HepG2 (cell line): ENCODE measurements at regions not wholly inside any gene's neighbourhood (a gene's known extent, or its start where the extent isn't known, plus 50 kb on each side); places are given as distances from the start of the nearest gene placed in this dataset.

Source experiments
- ATAC-seq: fragments of 200-7000 bp; cut with Tn5 transposase; 3 replicates; pipeline ENCODE4 v1.9.1; 2020; ENCODE audit warnings: mild to moderate bottlenecking, moderate library complexity
- BruUV-seq: library from RNA; stranded (reverse); fragments of 400-500 nt; replicated peaks from 2 replicates; lab custom pipeline; 2021; lab: Mats Ljungman, UMichigan
- CTCF ChIA-PET: fragments of 300-600 bp; formaldehyde crosslinking; extraction: SDS; loops from one replicate; lab custom pipeline; 2021; ENCODE audit warnings: low total read pairs, inconsistent platforms, low intra/inter-chr PET ratio; lab: Yijun Ruan, JAX
- POLR2A ChIA-PET: fragments of 350-600 bp; sonication (Branson Sonifier 250); formaldehyde crosslinking; loops from one replicate; lab custom pipeline; 2020; ENCODE audit warnings: antibody characterized with exemption, inconsistent platforms; lab: Yijun Ruan, JAX
- DNase-seq: peaks from one replicate; pipeline ENCODE4 v3.0.0-alpha.2; 2015; ENCODE audit warnings: low spot score
- FAIRE-seq: peaks from 3 replicates; lab custom pipeline; 2011; peaks lifted over from hg19 to GRCh38; lab: Jason Lieb, UNC
- H2AFZ ChIP-seq: one replicate; pipeline ENCODE4 v1.6.1; 2011; ENCODE audit warnings: low read length, inconsistent platforms
- H3K27ac ChIP-seq: fragments of 300-600 bp; 3 replicates; pipeline ENCODE4 v1.8.0; 2011; ENCODE audit warnings: mixed run types, mild to moderate bottlenecking, mixed read lengths, low read length, inconsistent platforms; ENCODE audit not compliant: insufficient read depth; ENCODE audit errors: extremely low read length
- H3K27me3 ChIP-seq, 2 experiments: fragments of 200-600 bp in 1 of 2; 2 replicates in 1 of 2; 3 replicates in 1 of 2; pipeline versions ENCODE4 v1.6.0 to v1.8.0; 2011; ENCODE audit warnings: low read length in 2 of 2, mild to moderate bottlenecking in 2 of 2, moderate library complexity in 2 of 2, inconsistent platforms in 1 of 2; ENCODE audit not compliant: insufficient read depth in 2 of 2, control insufficient read depth in 1 of 2
- H3K36me3 ChIP-seq, 2 experiments: fragments of 200-600 bp in 1 of 2; replicated peaks in 1 of 2; 2 replicates in 1 of 2; 3 replicates in 1 of 2; pipeline versions ENCODE4 v1.5.1 to v1.8.0; 2011; ENCODE audit warnings: low read length in 2 of 2, inconsistent platforms in 1 of 2; ENCODE audit not compliant: insufficient read depth in 2 of 2, control insufficient read depth in 1 of 2
- H3K4me1 ChIP-seq: 2 replicates; pipeline ENCODE4 v1.5.1; 2012; ENCODE audit warnings: low read length, inconsistent platforms; ENCODE audit not compliant: insufficient read depth
- H3K4me2 ChIP-seq: 2 replicates; pipeline ENCODE4 v1.6.0; 2011; ENCODE audit warnings: low read depth, low read length, inconsistent platforms
- H3K4me3 ChIP-seq, 3 experiments: fragments of 200-600 bp in 1 of 3; sonication (generic), shearing (Covaris generic) in 1 of 3; replicated peaks in 1 of 3; 2 replicates each; pipeline ENCODE4 v1.5.1; 2011 to 2016; ENCODE audit warnings: low read length in 3 of 3, inconsistent platforms in 2 of 3, low read depth in 2 of 3, mild to moderate bottlenecking in 2 of 3, control low read depth in 1 of 3, mixed read lengths in 1 of 3; ENCODE audit not compliant: insufficient read depth in 1 of 3
- H3K79me2 ChIP-seq: one replicate; pipeline ENCODE4 v1.6.1; 2011; ENCODE audit warnings: low read length, inconsistent platforms; ENCODE audit not compliant: insufficient read depth
- H3K9ac ChIP-seq: 2 replicates; pipeline ENCODE4 v1.6.0; 2011; ENCODE audit warnings: mild to moderate bottlenecking, low read depth, low read length, inconsistent platforms; ENCODE audit not compliant: insufficient read depth
- H3K9me3 ChIP-seq: 2 replicates; pipeline ENCODE4 v1.5.1; 2012; ENCODE audit warnings: mild to moderate bottlenecking, low read length
- H4K20me1 ChIP-seq: 2 replicates; pipeline ENCODE4 v1.6.0; 2011; ENCODE audit warnings: inconsistent platforms, mild to moderate bottlenecking, low read length, moderate library complexity; ENCODE audit not compliant: insufficient read depth
- FOXA3 ChIP-seq: IDR thresholded peaks from 2 replicates; pipeline ENCODE4 v1.6.1; 2016; ENCODE audit warnings: missing genetic modification reagents, missing compliant biosample characterization
- HDAC2 ChIP-seq: sonication (generic); formaldehyde crosslinking; IDR thresholded peaks from 2 replicates; pipeline ENCODE4 v1.4.0; 2020; ENCODE audit warnings: missing genetic modification reagents
- KLF9 ChIP-seq: IDR thresholded peaks from 2 replicates; pipeline ENCODE4 v1.6.1; 2016; ENCODE audit warnings: low read depth
- MATR3 ChIP-seq: sonication (generic); formaldehyde crosslinking; IDR thresholded peaks from 2 replicates; pipeline ENCODE4 v1.4.0; 2020; ENCODE audit warnings: missing genetic modification reagents
- MYNN ChIP-seq: sonication (generic); formaldehyde crosslinking; IDR thresholded peaks from 2 replicates; pipeline ENCODE4 v1.4.0; 2020; ENCODE audit warnings: mild to moderate bottlenecking, low read depth, missing genetic modification reagents
- NR2F2 ChIP-seq: IDR thresholded peaks from 2 replicates; pipeline ENCODE4 v1.6.1; 2012; ENCODE audit warnings: low read depth, inconsistent platforms, borderline replicate concordance
- RBFOX2 ChIP-seq: fragments of 200-400 bp; formaldehyde crosslinking; IDR thresholded peaks from 2 replicates; pipeline ENCODE4 v1.6.1; 2017; ENCODE audit warnings: low read depth, mild to moderate bottlenecking, low read length
- SPEN ChIP-seq: sonication (generic); formaldehyde crosslinking; IDR thresholded peaks from 2 replicates; pipeline ENCODE4 v1.5.1; 2020; ENCODE audit warnings: low read depth, mild to moderate bottlenecking, missing genetic modification reagents
- TEAD3 ChIP-seq: optimal IDR thresholded peaks from 2 replicates; pipeline ENCODE3; 2016; ENCODE audit warnings: borderline replicate concordance
- ZNF329 ChIP-seq: sonication (generic); formaldehyde crosslinking; IDR thresholded peaks from 2 replicates; pipeline ENCODE4 v1.9.0; 2021; ENCODE audit warnings: low read depth, mild to moderate bottlenecking, missing genetic modification reagents
- WGBS: methylation state at CpG from one replicate; pipeline ENCODE4 v1.1.6; 2017; ENCODE audit warnings: low lambda C conversion rate; 5-methylcytosine and 5-hydroxymethylcytosine counted together
- in situ Hi-C: cut with HindIII; loops from 2 replicates; pipeline ENCODE4 v1.10.0; 2017; ENCODE audit warnings: low pct_unique_long_range_greater_than_20kb; ENCODE audit not compliant: extremely low pct_ligation_motif_present
- intact Hi-C: fragments of 100-400 bp; cut with micrococcal nuclease; formaldehyde crosslinking; loops from one replicate; pipeline ENCODE4 v1.10.0; 2022; ENCODE audit not compliant: unreplicated experiment

DNA sequence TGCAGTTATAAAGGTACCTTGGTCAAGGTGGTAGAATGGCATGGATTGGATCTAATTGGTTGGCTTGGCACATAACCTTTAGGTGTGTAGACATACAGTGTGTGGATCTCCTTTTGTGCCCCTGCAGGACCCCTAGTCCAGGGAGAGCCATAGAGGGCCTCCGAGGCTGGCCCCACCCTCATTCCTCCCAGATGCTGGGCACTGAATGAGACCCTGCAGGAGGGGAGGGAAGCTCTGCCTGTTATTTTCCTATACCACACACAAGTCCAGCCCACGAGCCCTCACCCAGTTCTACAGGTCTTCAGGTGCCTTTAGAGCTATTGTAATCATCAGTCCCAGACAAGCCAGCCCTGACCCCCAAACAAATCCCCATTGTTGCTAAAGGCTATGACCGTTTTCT, 58.9 kb downstream of the KCNF1 start:
- FAIRE-seq, result no peak
- no peaks in the 10 kb centered on the region for H3K9me3 ChIP-seq
- no peak overlapping the region for H3K9ac ChIP-seq
- POLR2A ChIA-PET, result no interaction called here
- no peaks in the 10 kb centered on the region; the same call in 1 of the 2 replicates for H4K20me1 ChIP-seq
- in situ Hi-C loops (no loop called here), intact Hi-C loops (no loop called here)
- no peak for DNase-seq
- CTCF ChIA-PET, result no interaction called here
- ATAC-seq, result no peak
- TF ChIP-seq FOXA3 (CRISPR knock-in tag) (no peak), MATR3 (CRISPR knock-in tag) (no peak), HDAC2 (CRISPR knock-in tag) (no peak), MYNN (no peak), NR2F2 (no peak), SPEN (CRISPR knock-in tag) (no peak), TEAD3 (no peak)
- H3K36me3 ChIP-seq, result no peaks in the 10 kb centered on the region
- peaks cover 15 to 89% of the 10 kb centered on the region in 2 experiments for H3K27me3 ChIP-seq
- H2AFZ ChIP-seq, result no peak overlapping the region
- no peaks in the 10 kb centered on the region for H3K79me2 ChIP-seq
- H3K27ac ChIP-seq, result no peak overlapping the region
- 0% methylated on average over 3 of the region's 3 CpGs for WGBS
- BruUV-seq, result no TSS peak
- no peak overlapping the region for H3K4me2 ChIP-seq
- no peak overlapping the region for H3K4me3 ChIP-seq
- H3K4me1 ChIP-seq, result no peaks in the 10 kb centered on the region

DNA sequence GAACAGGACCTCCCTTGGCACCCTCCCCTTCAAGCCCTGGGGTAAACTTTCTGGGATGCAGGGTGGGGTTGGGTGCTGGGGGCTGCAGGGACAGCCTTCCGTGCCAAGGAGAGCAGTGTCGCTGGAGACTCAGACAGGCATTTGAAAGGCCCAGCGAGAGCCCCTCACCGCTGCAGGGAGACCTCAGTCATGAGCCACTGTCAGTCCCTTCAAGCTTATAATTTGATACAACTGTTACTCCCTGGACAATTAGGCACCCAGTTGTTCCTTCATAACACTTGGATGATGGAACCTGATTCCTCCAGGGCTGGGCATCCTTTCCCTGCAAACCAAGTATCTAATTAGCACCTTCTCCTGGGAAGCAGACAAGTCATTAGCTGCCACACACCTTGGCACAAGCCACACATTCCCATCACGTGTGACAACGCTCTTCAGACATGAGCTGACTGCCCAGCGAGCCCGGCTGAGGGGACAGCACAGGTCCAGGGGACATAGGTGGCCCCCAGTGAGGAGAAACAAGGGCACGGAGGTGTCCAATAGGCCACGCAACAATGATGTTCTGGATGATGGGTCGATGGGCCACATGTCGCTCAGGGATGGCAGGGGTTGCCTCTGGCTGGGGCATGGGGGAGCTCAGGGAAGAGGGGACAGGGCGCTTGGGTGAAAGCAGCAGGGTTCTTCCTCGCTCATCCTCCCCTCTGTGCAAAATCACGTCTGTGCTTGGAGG, 59.6 kb downstream of the KCNF1 start:
- no TSS peak for BruUV-seq
- H3K36me3 ChIP-seq, result no peaks in the 10 kb centered on the region
- POLR2A ChIA-PET, result no interaction called here

More for the DNA sequence above, 59.6 kb downstream of the KCNF1 start:
- no peak overlapping the region for H2AFZ ChIP-seq
- in situ Hi-C loops, result no loop called here
- FAIRE-seq (no peak), ATAC-seq (no peak), DNase-seq (no peak)
- WGBS, result 19% methylated on average over 11 of the region's 15 CpGs
- no peak overlapping the region for H3K4me3 ChIP-seq
- no peaks in the 10 kb centered on the region for H3K4me1 ChIP-seq
- no peaks in the 10 kb centered on the region for H3K79me2 ChIP-seq
- no peak overlapping the region for H3K4me2 ChIP-seq
- CTCF ChIA-PET, result no interaction called here
- no peak overlapping the region for H3K9ac ChIP-seq
- H3K27ac ChIP-seq, result no peak overlapping the region
- H3K27me3 ChIP-seq, result peaks cover 14 to 87% of the 10 kb centered on the region in 2 experiments
- no peaks in the 10 kb centered on the region; the same call in 1 of the 2 replicates for H4K20me1 ChIP-seq
- H3K9me3 ChIP-seq, result no peaks in the 10 kb centered on the region
- intact Hi-C loops, result no loop called here
- TF ChIP-seq RBFOX2, result no peak
- TF ChIP-seq ZNF329 (CRISPR knock-in tag), result no peak
- no peak for TF ChIP-seq KLF9 (CRISPR knock-in tag)
- TF ChIP-seq, all 625 proteins: peak for 0
